GM12892 (cell line): ENCODE measurements at regions not wholly inside any gene's neighbourhood (a gene's known extent, or its start where the extent isn't known, plus 50 kb on each side); places are given as distances from the start of the nearest gene placed in this dataset.

ENCODE experiments used
- POLR2A ChIP-seq: IDR thresholded peaks from 2 replicates; pipeline ENCODE4 v1.6.1; 2011; ENCODE audit warnings: low read depth, low read length, control low read depth
- POLR2AphosphoS5 ChIP-seq: IDR thresholded peaks from 2 replicates; pipeline ENCODE4 v1.6.1; 2011; ENCODE audit warnings: low read depth, low read length, control low read depth

DNA sequence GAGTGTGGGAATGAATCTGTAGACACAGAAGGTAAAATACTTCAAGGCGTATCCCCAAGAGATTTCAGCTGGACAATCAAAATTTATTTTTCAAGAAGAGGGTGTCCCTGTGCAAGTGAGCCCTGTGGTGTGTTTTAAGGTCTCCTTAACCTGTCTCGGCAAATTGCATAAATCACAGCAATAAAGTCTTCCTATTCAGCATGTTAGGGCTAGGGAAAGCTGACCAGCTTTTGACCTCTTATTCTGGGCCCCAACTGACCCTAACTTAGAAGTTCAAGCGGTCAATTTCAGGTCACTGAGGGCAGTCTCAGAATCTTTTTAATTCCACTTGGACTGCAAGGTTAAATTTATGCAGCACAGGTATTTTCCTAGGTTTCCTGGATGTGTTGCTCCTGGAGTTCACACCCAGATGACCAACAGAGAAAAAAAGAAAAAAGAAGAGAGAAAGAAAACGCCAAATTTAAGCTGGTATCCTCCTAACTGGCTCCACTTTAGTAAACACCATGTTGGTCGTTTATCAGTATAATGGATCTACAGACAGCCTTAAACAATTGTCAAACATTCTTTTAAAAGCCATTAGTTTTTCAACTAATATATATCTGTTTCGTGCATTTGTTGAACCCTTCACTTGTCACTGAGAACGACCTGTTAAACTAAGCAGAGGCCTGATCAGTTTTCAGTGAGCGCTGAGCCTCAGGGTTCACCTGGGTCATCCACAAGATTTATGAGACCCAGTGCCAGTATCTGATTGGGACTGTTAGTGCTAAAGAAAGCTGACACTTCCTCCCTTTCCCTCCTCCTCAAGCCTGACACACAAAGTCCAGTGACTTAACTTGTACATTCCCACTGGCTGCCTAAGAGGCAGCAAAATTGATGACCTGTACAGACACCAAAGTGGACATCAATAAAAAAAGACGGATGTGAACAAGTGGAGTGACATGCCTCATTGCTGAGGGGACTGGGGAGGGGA is 546.1 kb downstream of the NR2F1-AS1 start:
- no peak for TF ChIP-seq POLR2AphosphoS5
- TF ChIP-seq POLR2A: no peak
